MM.1S (cell line): ENCODE measurements at regions not wholly inside any gene's neighbourhood (a gene's known extent, or its start where the extent isn't known, plus 50 kb on each side); places are given as distances from the start of the nearest gene placed in this dataset.

Source experiments
- DNase-seq: peaks from one replicate; pipeline ENCODE4 v3.0.0-alpha.2; 2015
- H2AFZ ChIP-seq: fragments of 300-600 bp; sonication (generic); 2 replicates; pipeline ENCODE4 v1.6.0; 2016; ENCODE audit warnings: antibody characterized with exemption, low read length
- H3F3A ChIP-seq: fragments of 300-600 bp; sonication (generic); 2 replicates; pipeline ENCODE4 v1.6.1; 2016; ENCODE audit warnings: mild to moderate bottlenecking, antibody characterized with exemption, low read length, moderate library complexity, mixed read lengths; ENCODE audit not compliant: insufficient read depth
- H3K27ac ChIP-seq: fragments of 300-600 bp; sonication (generic); 2 replicates; pipeline ENCODE4 v1.5.1; 2016; ENCODE audit warnings: mild to moderate bottlenecking, low read length
- H3K27me3 ChIP-seq: fragments of 300-600 bp; sonication (generic); replicated peaks from 2 replicates; pipeline ENCODE4 v1.6.0; 2016; ENCODE audit warnings: low read length; ENCODE audit not compliant: insufficient read depth
- H3K36me3 ChIP-seq: fragments of 300-600 bp; sonication (generic); replicated peaks from 2 replicates; pipeline ENCODE4 v1.6.1; 2016; ENCODE audit warnings: mild to moderate bottlenecking, low read length, mixed read lengths; ENCODE audit not compliant: insufficient read depth
- H3K4me1 ChIP-seq: fragments of 300-600 bp; sonication (generic); 2 replicates; pipeline ENCODE4 v1.6.1; 2016; ENCODE audit warnings: low read length, mixed read lengths
- H3K4me2 ChIP-seq: fragments of 300-600 bp; sonication (generic); 2 replicates; pipeline ENCODE4 v1.6.0; 2016; ENCODE audit warnings: low read depth, low read length
- H3K4me3 ChIP-seq: fragments of 300-600 bp; sonication (generic); 2 replicates; pipeline ENCODE4 v1.5.1; 2016; ENCODE audit warnings: low read length, mixed read lengths
- H3K79me2 ChIP-seq: fragments of 300-600 bp; sonication (generic); 2 replicates; pipeline ENCODE4 v1.6.1; 2016; ENCODE audit warnings: mixed run types, low read length, mixed read lengths
- H3K9ac ChIP-seq: fragments of 300-600 bp; sonication (generic); 2 replicates; pipeline ENCODE4 v1.6.1; 2016; ENCODE audit warnings: low read length, mixed read lengths
- H3K9me2 ChIP-seq: fragments of 300-600 bp; sonication (generic); replicated peaks from 2 replicates; pipeline ENCODE4 v1.6.1; 2016; ENCODE audit warnings: mild to moderate bottlenecking, low read length, mixed read lengths; ENCODE audit not compliant: insufficient read depth
- H3K9me3 ChIP-seq: fragments of 300-600 bp; sonication (generic); replicated peaks from 2 replicates; pipeline ENCODE4 v1.6.1; 2016; ENCODE audit warnings: mild to moderate bottlenecking, low read length, mixed read lengths; ENCODE audit not compliant: insufficient read depth
- H4K20me1 ChIP-seq: fragments of 300-600 bp; sonication (generic); 2 replicates; pipeline ENCODE4 v1.6.1; 2016; ENCODE audit warnings: mild to moderate bottlenecking, low read length, moderate library complexity, mixed read lengths; ENCODE audit not compliant: insufficient read depth
- CTCF ChIP-seq: fragments of 300-600 bp; sonication (generic); IDR thresholded peaks from 2 replicates; pipeline ENCODE4 v1.5.1; 2016; ENCODE audit warnings: antibody characterized with exemption, low read length, mixed read lengths
- EZH2 ChIP-seq: fragments of 300-600 bp; sonication (generic); optimal IDR thresholded peaks from 2 replicates; pipeline ENCODE3; 2017; ENCODE audit warnings: low read depth, mild to moderate bottlenecking, antibody characterized with exemption, low read length, mixed read lengths
- EZH2phosphoT487 ChIP-seq: fragments of 300-600 bp; sonication (generic); IDR thresholded peaks from 2 replicates; pipeline ENCODE4 v1.6.1; 2018; ENCODE audit warnings: antibody characterized with exemption, low read length

- H4K20me1 ChIP-seq = no peaks in the 10 kb centered on the region
- TF ChIP-seq EZH2 = no peak
- TF ChIP-seq EZH2phosphoT487 = no peak
- TF ChIP-seq CTCF = no peak
- DNase-seq = no peak
- no peak overlapping the region for H3K9ac ChIP-seq
- H3K36me3 ChIP-seq = no peaks in the 10 kb centered on the region
- no peaks in the 10 kb centered on the region for H3F3A ChIP-seq
- no peaks in the 10 kb centered on the region for H3K9me2 ChIP-seq
- no peaks in the 10 kb centered on the region for H3K4me1 ChIP-seq
- H3K9me3 ChIP-seq = no peaks in the 10 kb centered on the region
- H3K27ac ChIP-seq = no peak overlapping the region
- H3K79me2 ChIP-seq = no peaks in the 10 kb centered on the region
- H3K4me2 ChIP-seq = no peak overlapping the region
- H2AFZ ChIP-seq = no peak overlapping the region
- no peak overlapping the region for H3K4me3 ChIP-seq
- no peaks in the 10 kb centered on the region for H3K27me3 ChIP-seq
Measured at GRCh38 chr9:108521063-108521590, 334.7 kb downstream of the ACTL7B start.

GRCh38 chr9:108519437-108519836 is 336.3 kb downstream of the ACTL7B start:
- no peak for DNase-seq
- H3F3A ChIP-seq = no peaks in the 10 kb centered on the region
- TF ChIP-seq EZH2phosphoT487 (no peak), EZH2 (no peak), CTCF (no peak)
- H3K9ac ChIP-seq = no peak overlapping the region
- H3K79me2 ChIP-seq = no peaks in the 10 kb centered on the region
- no peak overlapping the region for H3K27ac ChIP-seq
- no peak overlapping the region for H3K4me3 ChIP-seq
- no peaks in the 10 kb centered on the region for H3K27me3 ChIP-seq
- no peaks in the 10 kb centered on the region for H4K20me1 ChIP-seq
- H3K4me1 ChIP-seq = no peaks in the 10 kb centered on the region
- H3K9me2 ChIP-seq = no peaks in the 10 kb centered on the region
- H2AFZ ChIP-seq = no peak overlapping the region
- no peaks in the 10 kb centered on the region for H3K36me3 ChIP-seq
- H3K4me2 ChIP-seq = no peak overlapping the region
- no peaks in the 10 kb centered on the region for H3K9me3 ChIP-seq

GRCh38 chr9:108517651-108518365 is 338.0 kb downstream of the ACTL7B start:
- Histone ChIP-seq H3K9ac (no peak overlapping the region), H3K9me3 (no peaks in the 10 kb centered on the region), H3K79me2 (no peaks in the 10 kb centered on the region), H3K9me2 (no peaks in the 10 kb centered on the region), H3K4me3 (no peak overlapping the region), H3K4me1 (no peaks in the 10 kb centered on the region), H3F3A (no peaks in the 10 kb centered on the region), H2AFZ (no peak overlapping the region), H3K36me3 (no peaks in the 10 kb centered on the region), H3K27me3 (no peaks in the 10 kb centered on the region), H4K20me1 (no peaks in the 10 kb centered on the region), H3K27ac (no peak overlapping the region), H3K4me2 (no peak overlapping the region)
- no peak for DNase-seq
- TF ChIP-seq CTCF = no peak
- no peak for TF ChIP-seq EZH2
- TF ChIP-seq EZH2phosphoT487 = no peak
